ENCODE measurements at regions not wholly inside any gene's neighbourhood (a gene's known extent, or its start where the extent isn't known, plus 50 kb on each side); places are given as distances from the start of the nearest gene placed in this dataset.

GRCh38 chr2:51350100-51350499 lies 318.2 kb upstream of the NRXN1 start:
- RAD21 ChIA-PET (ENCODE audit: unreplicated experiment) = no interaction called here
- POLR2A ChIA-PET = no interaction called here
- Histone ChIP-seq H3K9ac (ENCODE audit: control insufficient read depth, insufficient read depth, low read length) (no peak overlapping the region), H3K9me3 (replicated peaks; ENCODE audit: control insufficient read depth, insufficient read depth, low read length) (no peaks in the 10 kb centered on the region), H3K4me2 (ENCODE audit: control insufficient read depth, insufficient read depth) (no peak overlapping the region), H3K36me3 (ENCODE audit: control insufficient read depth in 2 of 2, insufficient read depth in 2 of 2, low read length in 1 of 2) (no peaks in the 10 kb centered on the region), H2AFZ (ENCODE audit: control insufficient read depth, low read depth, low read length) (no peak overlapping the region), H3K27ac (ENCODE audit: control insufficient read depth, insufficient read depth) (no peak overlapping the region), H3K4me3 (no peak overlapping the region), H4K20me1 (ENCODE audit: control insufficient read depth, insufficient read depth) (no peaks in the 10 kb centered on the region), H3K4me1 (ENCODE audit: control insufficient read depth, insufficient read depth, low read length) (no peaks in the 10 kb centered on the region), H3K79me2 (ENCODE audit: control insufficient read depth, insufficient read depth, low read length) (no peaks in the 10 kb centered on the region), H3K27me3 (replicated peaks in 1 of 2; ENCODE audit: control insufficient read depth in 2 of 2, insufficient read depth in 2 of 2, low read length in 1 of 2) (no peaks in the 10 kb centered on the region)
- CTCF ChIA-PET = no interaction called here
- no TSS peak for BruUV-seq (replicated peaks)
- 0% methylated on average over 1 of the region's 1 CpG for WGBS (ENCODE audit: insufficient coverage, insufficient replicate concordance, low lambda C conversion rate, missing lambda C conversion rate)
- DNase-seq (ENCODE audit: low read depth, low spot score) (no peak), ATAC-seq (no peak), FAIRE-seq (no peak)
- intact Hi-C loops (cut with micrococcal nuclease; ENCODE audit: unreplicated experiment) = no loop called here
- TF ChIP-seq ATF3 (IDR thresholded peaks at IDR 0.05; ENCODE audit: borderline replicate concordance, extremely low read depth, low read depth, low read length) (no peak), RBBP5 (conservative IDR thresholded peaks at IDR 0.05) (no peak), BMI1 (IDR thresholded peaks at IDR 0.05; ENCODE audit: borderline replicate concordance) (no peak), NFYA (IDR thresholded peaks at IDR 0.05; ENCODE audit: borderline replicate concordance, low read depth, low read length) (no peak), CREB1 (IDR thresholded peaks at IDR 0.05; ENCODE audit: low read depth) (no peak), LARP7 (IDR thresholded peaks at IDR 0.05) (no peak)
- TF ChIP-seq, protein P1, sequence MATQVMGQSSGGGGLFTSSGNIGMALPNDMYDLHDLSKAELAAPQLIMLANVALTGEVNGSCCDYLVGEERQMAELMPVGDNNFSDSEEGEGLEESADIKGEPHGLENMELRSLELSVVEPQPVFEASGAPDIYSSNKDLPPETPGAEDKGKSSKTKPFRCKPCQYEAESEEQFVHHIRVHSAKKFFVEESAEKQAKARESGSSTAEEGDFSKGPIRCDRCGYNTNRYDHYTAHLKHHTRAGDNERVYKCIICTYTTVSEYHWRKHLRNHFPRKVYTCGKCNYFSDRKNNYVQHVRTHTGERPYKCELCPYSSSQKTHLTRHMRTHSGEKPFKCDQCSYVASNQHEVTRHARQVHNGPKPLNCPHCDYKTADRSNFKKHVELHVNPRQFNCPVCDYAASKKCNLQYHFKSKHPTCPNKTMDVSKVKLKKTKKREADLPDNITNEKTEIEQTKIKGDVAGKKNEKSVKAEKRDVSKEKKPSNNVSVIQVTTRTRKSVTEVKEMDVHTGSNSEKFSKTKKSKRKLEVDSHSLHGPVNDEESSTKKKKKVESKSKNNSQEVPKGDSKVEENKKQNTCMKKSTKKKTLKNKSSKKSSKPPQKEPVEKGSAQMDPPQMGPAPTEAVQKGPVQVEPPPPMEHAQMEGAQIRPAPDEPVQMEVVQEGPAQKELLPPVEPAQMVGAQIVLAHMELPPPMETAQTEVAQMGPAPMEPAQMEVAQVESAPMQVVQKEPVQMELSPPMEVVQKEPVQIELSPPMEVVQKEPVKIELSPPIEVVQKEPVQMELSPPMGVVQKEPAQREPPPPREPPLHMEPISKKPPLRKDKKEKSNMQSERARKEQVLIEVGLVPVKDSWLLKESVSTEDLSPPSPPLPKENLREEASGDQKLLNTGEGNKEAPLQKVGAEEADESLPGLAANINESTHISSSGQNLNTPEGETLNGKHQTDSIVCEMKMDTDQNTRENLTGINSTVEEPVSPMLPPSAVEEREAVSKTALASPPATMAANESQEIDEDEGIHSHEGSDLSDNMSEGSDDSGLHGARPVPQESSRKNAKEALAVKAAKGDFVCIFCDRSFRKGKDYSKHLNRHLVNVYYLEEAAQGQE (IDR thresholded peaks at IDR 0.05; ENCODE audit: low read depth, low read length) = no peak
- in situ Hi-C loops (cut with MboI) = no loop called here
- SMC1A ChIA-PET (ENCODE audit: uncharacterized antibody, unreplicated experiment) = no interaction called here
